GM23248 (cell line): ENCODE measurements at regions not wholly inside any gene's neighbourhood (a gene's known extent, or its start where the extent isn't known, plus 50 kb on each side); places are given as distances from the start of the nearest gene placed in this dataset.

Experiments used
- DNase-seq: peaks from one replicate; pipeline ENCODE4 v3.0.0-alpha.2; 2015
- H2AFZ ChIP-seq: fragments of 200-600 bp; sonication (generic); 2 replicates; pipeline ENCODE4 v1.6.1; 2016; ENCODE audit warnings: antibody characterized with exemption
- H3F3A ChIP-seq: fragments of 200-600 bp; sonication (generic); 2 replicates; pipeline ENCODE4 v1.6.1; 2016; ENCODE audit warnings: mild to moderate bottlenecking, antibody characterized with exemption, mixed run types; ENCODE audit not compliant: insufficient read depth
- H3K27ac ChIP-seq: fragments of 200-600 bp; sonication (generic); 2 replicates; pipeline ENCODE4 v1.5.1; 2016; ENCODE audit warnings: mild to moderate bottlenecking
- H3K27me3 ChIP-seq: fragments of 200-600 bp; sonication (generic); replicated peaks from 2 replicates; pipeline ENCODE4 v1.6.1; 2016; ENCODE audit warnings: mild to moderate bottlenecking; ENCODE audit not compliant: insufficient read depth
- H3K36me3 ChIP-seq: fragments of 200-600 bp; sonication (generic); 2 replicates; pipeline ENCODE4 v1.6.1; 2016; ENCODE audit warnings: low read depth, mild to moderate bottlenecking
- H3K4me1 ChIP-seq: fragments of 200-600 bp; sonication (generic); 2 replicates; pipeline ENCODE4 v1.6.1; 2016; ENCODE audit warnings: mild to moderate bottlenecking; ENCODE audit not compliant: insufficient read depth
- H3K4me2 ChIP-seq: fragments of 200-600 bp; sonication (generic); one replicate; pipeline ENCODE4 v1.6.1; 2016; ENCODE audit warnings: mild to moderate bottlenecking; ENCODE audit not compliant: unreplicated experiment
- H3K4me3 ChIP-seq: fragments of 200-600 bp; sonication (generic); 2 replicates; pipeline ENCODE4 v1.5.1; 2016; ENCODE audit warnings: mild to moderate bottlenecking
- H3K79me2 ChIP-seq: fragments of 200-600 bp; sonication (generic); 2 replicates; pipeline ENCODE4 v1.6.1; 2016; ENCODE audit warnings: mild to moderate bottlenecking; ENCODE audit not compliant: insufficient read depth
- H3K9ac ChIP-seq: fragments of 200-600 bp; sonication (generic); 2 replicates; pipeline ENCODE4 v1.6.1; 2016; ENCODE audit warnings: mild to moderate bottlenecking
- H3K9me2 ChIP-seq: fragments of 200-600 bp; sonication (generic); 2 replicates; pipeline ENCODE4 v1.6.1; 2016; ENCODE audit warnings: mixed run types, mild to moderate bottlenecking, moderate library complexity; ENCODE audit not compliant: insufficient read depth
- H3K9me3 ChIP-seq: fragments of 200-600 bp; sonication (generic); one replicate; pipeline ENCODE4 v1.6.1; 2017; ENCODE audit warnings: low read depth
- H4K20me1 ChIP-seq: fragments of 200-600 bp; sonication (generic); 2 replicates; pipeline ENCODE4 v1.6.0; 2016; ENCODE audit not compliant: insufficient read depth
- EZH2 ChIP-seq: fragments of 200-600 bp; sonication (generic); IDR thresholded peaks from 2 replicates; pipeline ENCODE4 v1.6.1; 2018; ENCODE audit warnings: antibody characterized with exemption, mild to moderate bottlenecking; ENCODE audit not compliant: insufficient read depth, poor library complexity, severe bottlenecking
- EZH2phosphoT487 ChIP-seq: fragments of 200-600 bp; sonication (generic); IDR thresholded peaks from 2 replicates; pipeline ENCODE4 v1.6.1; 2018; ENCODE audit warnings: antibody characterized with exemption, moderate library complexity, mild to moderate bottlenecking, low read depth; ENCODE audit not compliant: insufficient read depth
- WGBS, 2 experiments: methylation state at CpG; one replicate each; pipeline ENCODE4 v1.1.6; 2015 to 2017; ENCODE audit warnings: low lambda C conversion rate in 2 of 2, low coverage in 1 of 2; ENCODE audit errors: missing lambda C conversion rate in 2 of 2; 5-methylcytosine and 5-hydroxymethylcytosine counted together
- in situ Hi-C: fragments of 300-500 bp; cut with MboI; formaldehyde crosslinking; loops from 2 replicates; pipeline ENCODE4 v1.15.0; 2020

GRCh38 chr13:30824651-30825050, 81.4 kb upstream of the MEDAG start:
- Histone ChIP-seq H3F3A (peaks cover 17% of the 10 kb centered on the region), H3K9me2 (no peaks in the 10 kb centered on the region), H3K9ac (no peak overlapping the region), H3K4me1 (peaks cover 18% of the 10 kb centered on the region), H2AFZ (no peak overlapping the region), H3K4me2 (no peak overlapping the region), H3K36me3 (no peaks in the 10 kb centered on the region), H3K79me2 (no peaks in the 10 kb centered on the region), H4K20me1 (no peaks in the 10 kb centered on the region), H3K9me3 (no peaks in the 10 kb centered on the region), H3K27ac (no peak overlapping the region), H3K27me3 (no peaks in the 10 kb centered on the region), H3K4me3 (no peak overlapping the region)
- in situ Hi-C loops: no loop called here
- TF ChIP-seq EZH2 (no peak), EZH2phosphoT487 (no peak)
- 55 to 59% methylated on average over 10 of the region's 10 CpGs for WGBS, 2 experiments
- no peak for DNase-seq

GRCh38 chr13:30826911-30827577, 79.0 kb upstream of the MEDAG start:
- Histone ChIP-seq H3K4me3 (no peak overlapping the region), H4K20me1 (no peaks in the 10 kb centered on the region)
- in situ Hi-C loops: no loop called here

GRCh38 chr13:30827578-30827925, 78.5 kb upstream of the MEDAG start:
- H2AFZ ChIP-seq: no peak overlapping the region
- no peaks in the 10 kb centered on the region for H3K36me3 ChIP-seq
- no peaks in the 10 kb centered on the region for H3K27me3 ChIP-seq
- no peaks in the 10 kb centered on the region for H4K20me1 ChIP-seq
- H3K9ac ChIP-seq: no peak overlapping the region
- peaks cover 26% of the 10 kb centered on the region for H3K4me1 ChIP-seq
- no peak overlapping the region for H3K4me2 ChIP-seq
- no peaks in the 10 kb centered on the region for H3K79me2 ChIP-seq
- no peak for DNase-seq
- H3K9me2 ChIP-seq: no peaks in the 10 kb centered on the region
- no peak overlapping the region for H3K27ac ChIP-seq
- H3F3A ChIP-seq: 0 out of 2 replicates have a peak, but pooled peaks cover 7% of the 10 kb centered on the region
- 94 to 100% methylated on average over 3 of the region's 3 CpGs for WGBS, 2 experiments
- in situ Hi-C loops: no loop called here
- H3K9me3 ChIP-seq: no peaks in the 10 kb centered on the region
- H3K4me3 ChIP-seq: no peak overlapping the region
- TF ChIP-seq EZH2phosphoT487 (no peak), EZH2 (no peak)

More at GRCh38 chr13:30826911-30827577, 79.0 kb upstream of the MEDAG start:
- TF ChIP-seq EZH2phosphoT487: no peak
- peaks cover 26% of the 10 kb centered on the region for H3K4me1 ChIP-seq
- H3K79me2 ChIP-seq: no peaks in the 10 kb centered on the region
- no peak overlapping the region for H3K4me2 ChIP-seq
- no peaks in the 10 kb centered on the region for H3K27me3 ChIP-seq
- H3F3A ChIP-seq: 0 out of 2 replicates have a peak, but pooled peaks cover 7% of the 10 kb centered on the region
- WGBS, 2 experiments: 95 to 98% methylated on average over 15 of the region's 15 CpGs
- no peaks in the 10 kb centered on the region for H3K9me3 ChIP-seq
- H3K36me3 ChIP-seq: no peaks in the 10 kb centered on the region
- no peak overlapping the region for H2AFZ ChIP-seq
- no peaks in the 10 kb centered on the region for H3K9me2 ChIP-seq
- no peak overlapping the region for H3K9ac ChIP-seq
- H3K27ac ChIP-seq: no peak overlapping the region
- no peak for DNase-seq

- H3K36me3 ChIP-seq: no peaks in the 10 kb centered on the region
- no peak overlapping the region for H3K4me3 ChIP-seq
- WGBS, 2 experiments: 40 to 47% methylated on average over 2 of the region's 2 CpGs
- H3K9ac ChIP-seq: no peak overlapping the region
- peaks cover 26% of the 10 kb centered on the region for H3K4me1 ChIP-seq
- no peaks in the 10 kb centered on the region for H3K79me2 ChIP-seq
- no peaks in the 10 kb centered on the region for H3K9me3 ChIP-seq
- TF ChIP-seq EZH2phosphoT487 (no peak), EZH2 (no peak)
- 0 out of 2 replicates have a peak, but pooled peaks cover 7% of the 10 kb centered on the region for H3F3A ChIP-seq
- H4K20me1 ChIP-seq: no peaks in the 10 kb centered on the region
- H3K27me3 ChIP-seq: no peaks in the 10 kb centered on the region
- peak overlapping the region; percentile 49 for H3K27ac ChIP-seq
- in situ Hi-C loops: no loop called here
- H2AFZ ChIP-seq: no peak overlapping the region
- peak overlapping the region; percentile 31 for H3K4me2 ChIP-seq
- H3K9me2 ChIP-seq: no peaks in the 10 kb centered on the region
- peak; percentile 83 for DNase-seq
Observed at GRCh38 chr13:30829145-30829832, 76.8 kb upstream of the MEDAG start.
